Activated CD8-positive, alpha-beta T cell treated with anti-CD3 and anti-CD28 coated beads, Interleukin-2, amount 10 ng/mL, durations not matched to agents 7 days and 5 days (primary cell): ENCODE measurements at regions not wholly inside any gene's neighbourhood (a gene's known extent, or its start where the extent isn't known, plus 50 kb on each side); places are given as distances from the start of the nearest gene placed in this dataset.

ENCODE experiments used
- ATAC-seq: fragments of 150-1000 bp; cut with Tn5 transposase; one replicate; pipeline ENCODE4 v1.10.0; 2021; ENCODE audit warnings: moderate library complexity
- CTCF ChIA-PET: fragments of 350-600 bp; sonication (Branson Sonifier 250); formaldehyde crosslinking; loops from one replicate; lab custom pipeline; 2021; ENCODE audit warnings: antibody characterized with exemption; lab: Charles Lee
- POLR2A ChIA-PET: fragments of 350-600 bp; sonication (Branson Sonifier 250); formaldehyde crosslinking; loops from one replicate; lab custom pipeline; 2021; ENCODE audit warnings: antibody characterized with exemption; lab: Charles Lee
- DNase-seq: peaks from one replicate; pipeline ENCODE4 v3.0.0-alpha.2; 2020
- H3K27ac Mint-ChIP-seq: one replicate; pipeline ENCODE4 v1.8.0; 2021; ENCODE audit warnings: mild to moderate bottlenecking, mixed read lengths
- H3K27me3 Mint-ChIP-seq: one replicate; pipeline ENCODE4 v1.8.0; 2021; ENCODE audit warnings: low read depth, mixed read lengths
- H3K36me3 Mint-ChIP-seq: one replicate; pipeline ENCODE4 v1.8.0; 2021; ENCODE audit warnings: low read depth, mixed read lengths
- H3K4me1 Mint-ChIP-seq: one replicate; pipeline ENCODE4 v1.8.0; 2021; ENCODE audit warnings: low read depth, mixed read lengths
- H3K4me3 Mint-ChIP-seq: one replicate; pipeline ENCODE4 v1.8.0; 2021; ENCODE audit warnings: mild to moderate bottlenecking, mixed read lengths
- H3K9me3 Mint-ChIP-seq: one replicate; pipeline ENCODE4 v1.8.0; 2022; ENCODE audit warnings: mixed read lengths; ENCODE audit not compliant: insufficient read depth

- H3K27me3 Mint-ChIP-seq, result no peaks in the 10 kb centered on the region
- H3K4me3 Mint-ChIP-seq, result no peak overlapping the region
- no peaks in the 10 kb centered on the region for H3K4me1 Mint-ChIP-seq
- ATAC-seq, result no peak
- no peaks in the 10 kb centered on the region for H3K9me3 Mint-ChIP-seq
- no peaks in the 10 kb centered on the region for H3K36me3 Mint-ChIP-seq
- POLR2A ChIA-PET, result no interaction called here
- no peak for DNase-seq
- no peak overlapping the region for H3K27ac Mint-ChIP-seq
- CTCF ChIA-PET, result no interaction called here
Observed at GRCh38 chr18:7390731-7391492, 160.0 kb downstream of the LRRC30 start.

GRCh38 chr18:7393080-7393479 lies 162.2 kb downstream of the LRRC30 start:
- DNase-seq (no peak), ATAC-seq (no peak)
- CTCF ChIA-PET, result no interaction called here
- no peaks in the 10 kb centered on the region for H3K36me3 Mint-ChIP-seq
- H3K27me3 Mint-ChIP-seq, result no peaks in the 10 kb centered on the region
- POLR2A ChIA-PET, result no interaction called here
- H3K27ac Mint-ChIP-seq, result no peak overlapping the region
- H3K4me3 Mint-ChIP-seq, result no peak overlapping the region
- no peaks in the 10 kb centered on the region for H3K9me3 Mint-ChIP-seq
- no peaks in the 10 kb centered on the region for H3K4me1 Mint-ChIP-seq

- H3K27me3 Mint-ChIP-seq, result no peaks in the 10 kb centered on the region
- H3K36me3 Mint-ChIP-seq, result no peaks in the 10 kb centered on the region
- H3K9me3 Mint-ChIP-seq, result no peaks in the 10 kb centered on the region
- no peak overlapping the region for H3K4me3 Mint-ChIP-seq
- POLR2A ChIA-PET, result no interaction called here
- ATAC-seq, result no peak
- DNase-seq, result no peak
- H3K27ac Mint-ChIP-seq, result no peak overlapping the region
- CTCF ChIA-PET, result no interaction called here
- H3K4me1 Mint-ChIP-seq, result no peaks in the 10 kb centered on the region
Observed at GRCh38 chr18:7394050-7394659, 163.3 kb downstream of the LRRC30 start.

- Mint-ChIP-seq H3K36me3 (no peaks in the 10 kb centered on the region), H3K27ac (no peak overlapping the region), H3K4me1 (no peaks in the 10 kb centered on the region), H3K9me3 (no peaks in the 10 kb centered on the region), H3K4me3 (no peak overlapping the region), H3K27me3 (no peaks in the 10 kb centered on the region)
- CTCF ChIA-PET, result no interaction called here
- DNase-seq (no peak), ATAC-seq (no peak)
- POLR2A ChIA-PET, result no interaction called here
Observed at GRCh38 chr18:7395566-7395965, 164.7 kb downstream of the LRRC30 start.

GRCh38 chr18:7413906-7414305 lies 153.2 kb upstream of the PTPRM start:
- Mint-ChIP-seq H3K4me3 (no peak overlapping the region), H3K4me1 (no peaks in the 10 kb centered on the region), H3K36me3 (no peaks in the 10 kb centered on the region), H3K27ac (no peak overlapping the region), H3K9me3 (no peaks in the 10 kb centered on the region), H3K27me3 (no peaks in the 10 kb centered on the region)
- ChIA-PET POLR2A (no interaction called here), CTCF (no interaction called here)
- ATAC-seq (no peak), DNase-seq (no peak)

GRCh38 chr18:7414459-7414858 lies 152.7 kb upstream of the PTPRM start:
- H3K4me3 Mint-ChIP-seq, result no peak overlapping the region
- no peak for ATAC-seq

GRCh38 chr18:7415081-7415894 lies 151.8 kb upstream of the PTPRM start:
- Mint-ChIP-seq H3K4me3 (no peak overlapping the region), H3K4me1 (no peaks in the 10 kb centered on the region), H3K9me3 (peaks cover 4% of the 10 kb centered on the region), H3K27me3 (no peaks in the 10 kb centered on the region), H3K36me3 (no peaks in the 10 kb centered on the region), H3K27ac (no peak overlapping the region)
- DNase-seq (no peak), ATAC-seq (no peak)
- ChIA-PET POLR2A (no interaction called here), CTCF (no interaction called here)

More at GRCh38 chr18:7414459-7414858, 152.7 kb upstream of the PTPRM start:
- H3K27ac Mint-ChIP-seq, result no peak overlapping the region
- no peak for DNase-seq
- CTCF ChIA-PET, result no interaction called here
- POLR2A ChIA-PET, result no interaction called here
- H3K4me1 Mint-ChIP-seq, result no peaks in the 10 kb centered on the region
- no peaks in the 10 kb centered on the region for H3K36me3 Mint-ChIP-seq
- peaks cover 4% of the 10 kb centered on the region for H3K9me3 Mint-ChIP-seq
- H3K27me3 Mint-ChIP-seq, result no peaks in the 10 kb centered on the region

GRCh38 chr18:7417727-7418126 lies 149.4 kb upstream of the PTPRM start:
- Mint-ChIP-seq H3K4me1 (no peaks in the 10 kb centered on the region), H3K4me3 (no peak overlapping the region), H3K9me3 (peaks cover 4% of the 10 kb centered on the region), H3K36me3 (no peaks in the 10 kb centered on the region), H3K27ac (no peak overlapping the region), H3K27me3 (no peaks in the 10 kb centered on the region)
- ChIA-PET CTCF (no interaction called here), POLR2A (no interaction called here)
- DNase-seq (no peak), ATAC-seq (no peak)

GRCh38 chr18:7429831-7430230 lies 137.3 kb upstream of the PTPRM start:
- no peaks in the 10 kb centered on the region for H3K36me3 Mint-ChIP-seq
- POLR2A ChIA-PET, result no interaction called here
- no peaks in the 10 kb centered on the region for H3K4me1 Mint-ChIP-seq
- H3K27me3 Mint-ChIP-seq, result no peaks in the 10 kb centered on the region
- ATAC-seq, result no peak
- H3K4me3 Mint-ChIP-seq, result no peak overlapping the region
- DNase-seq, result no peak
- H3K27ac Mint-ChIP-seq, result no peak overlapping the region
- no peaks in the 10 kb centered on the region for H3K9me3 Mint-ChIP-seq
- CTCF ChIA-PET, result no interaction called here

GRCh38 chr18:7436166-7436565 lies 130.9 kb upstream of the PTPRM start:
- H3K27ac Mint-ChIP-seq, result no peak overlapping the region
- no peak for DNase-seq
- ATAC-seq, result no peak
- no peaks in the 10 kb centered on the region for H3K36me3 Mint-ChIP-seq
- no peaks in the 10 kb centered on the region for H3K27me3 Mint-ChIP-seq
- no peaks in the 10 kb centered on the region for H3K4me1 Mint-ChIP-seq
- no peaks in the 10 kb centered on the region for H3K9me3 Mint-ChIP-seq
- CTCF ChIA-PET, result no interaction called here
- POLR2A ChIA-PET, result no interaction called here
- H3K4me3 Mint-ChIP-seq, result no peak overlapping the region

GRCh38 chr18:7437870-7438269 lies 129.2 kb upstream of the PTPRM start:
- no peak for DNase-seq

GRCh38 chr18:7438646-7439045 lies 128.5 kb upstream of the PTPRM start:
- POLR2A ChIA-PET, result no interaction called here
- no peaks in the 10 kb centered on the region for H3K36me3 Mint-ChIP-seq
- H3K27me3 Mint-ChIP-seq, result no peaks in the 10 kb centered on the region
- no peak for DNase-seq
- CTCF ChIA-PET, result no interaction called here
- H3K27ac Mint-ChIP-seq, result no peak overlapping the region
- no peak for ATAC-seq
- no peaks in the 10 kb centered on the region for H3K9me3 Mint-ChIP-seq
- H3K4me3 Mint-ChIP-seq, result no peak overlapping the region
- no peaks in the 10 kb centered on the region for H3K4me1 Mint-ChIP-seq

More at GRCh38 chr18:7437870-7438269, 129.2 kb upstream of the PTPRM start:
- H3K27me3 Mint-ChIP-seq, result no peaks in the 10 kb centered on the region
- no peaks in the 10 kb centered on the region for H3K36me3 Mint-ChIP-seq
- no peaks in the 10 kb centered on the region for H3K4me1 Mint-ChIP-seq
- no peaks in the 10 kb centered on the region for H3K9me3 Mint-ChIP-seq
- CTCF ChIA-PET, result no interaction called here
- POLR2A ChIA-PET, result no interaction called here
- H3K27ac Mint-ChIP-seq, result no peak overlapping the region
- no peak for ATAC-seq
- H3K4me3 Mint-ChIP-seq, result no peak overlapping the region
